GM19372 (cell line): ENCODE measurements at regions not wholly inside any gene's neighbourhood (a gene's known extent, or its start where the extent isn't known, plus 50 kb on each side); places are given as distances from the start of the nearest gene placed in this dataset.

Source experiments
- ATAC-seq: cut with Tn5 transposase; IDR thresholded peaks from one replicate; pipeline ENCODE4 v1.9.1; 2021; ENCODE audit warnings: mild to moderate bottlenecking, low read depth, moderate library complexity; ENCODE audit not compliant: unreplicated experiment

GRCh38 chr1:55588309-55588708 lies 373.1 kb upstream of the USP24 start:
- ATAC-seq = no peak

- no peak for ATAC-seq
These were observed 371.6 kb upstream of the USP24 start for GRCh38 chr1:55586771-55587170.

- ATAC-seq = no peak
These were observed 370.2 kb upstream of the USP24 start for GRCh38 chr1:55585402-55585792.

- ATAC-seq = no peak
These were observed 369.6 kb upstream of the USP24 start for GRCh38 chr1:55584526-55585401.

GRCh38 chr1:55582084-55582483 lies 366.9 kb upstream of the USP24 start:
- no peak for ATAC-seq

GRCh38 chr1:55580845-55581332 lies 365.7 kb upstream of the USP24 start:
- no peak for ATAC-seq

- ATAC-seq = no peak
These were observed 364.3 kb upstream of the USP24 start for GRCh38 chr1:55579332-55580001.

- ATAC-seq = no peak
These were observed 363.5 kb upstream of the USP24 start for GRCh38 chr1:55578646-55579045.

GRCh38 chr1:55575571-55576279 lies 360.6 kb upstream of the USP24 start:
- no peak for ATAC-seq

- no peak for ATAC-seq
These were observed 359.6 kb upstream of the USP24 start for GRCh38 chr1:55574691-55575225.

GRCh38 chr1:55572878-55573734 lies 357.9 kb upstream of the USP24 start:
- no peak for ATAC-seq

GRCh38 chr1:55571767-55572166 lies 356.6 kb upstream of the USP24 start:
- ATAC-seq = no peak

- no peak for ATAC-seq
These were observed 354.3 kb upstream of the USP24 start for GRCh38 chr1:55569417-55569816.

- no peak for ATAC-seq
These were observed 353.6 kb upstream of the USP24 start for GRCh38 chr1:55568732-55569131.

GRCh38 chr1:55560266-55560665 lies 345.1 kb upstream of the USP24 start:
- ATAC-seq = no peak

GRCh38 chr1:55559842-55560241 lies 344.7 kb upstream of the USP24 start:
- ATAC-seq = no peak

- no peak for ATAC-seq
These were observed 344.0 kb upstream of the USP24 start for GRCh38 chr1:55559161-55559611.

- ATAC-seq = no peak
These were observed 343.4 kb upstream of the USP24 start for GRCh38 chr1:55558515-55558914.

GRCh38 chr1:55555956-55556725 lies 341.0 kb upstream of the USP24 start:
- ATAC-seq = no peak
